HG02588 (cell line): ENCODE measurements at regions not wholly inside any gene's neighbourhood (a gene's known extent, or its start where the extent isn't known, plus 50 kb on each side); places are given as distances from the start of the nearest gene placed in this dataset.

Experiments used
- ATAC-seq: cut with Tn5 transposase; IDR thresholded peaks from one replicate; pipeline ENCODE4 v1.9.1; 2021; ENCODE audit warnings: mild to moderate bottlenecking, moderate library complexity; ENCODE audit not compliant: unreplicated experiment

- no peak for ATAC-seq
Measured at GRCh38 chr10:113434315-113434714, 118.5 kb upstream of the HABP2 start.

- no peak for ATAC-seq
Measured at GRCh38 chr10:113434950-113435349, 117.9 kb upstream of the HABP2 start.

GRCh38 chr10:113435881-113436280 lies 117.0 kb upstream of the HABP2 start:
- ATAC-seq, result no peak

- ATAC-seq, result no peak
Measured at GRCh38 chr10:113436851-113437250, 116.0 kb upstream of the HABP2 start.

- ATAC-seq, result no peak
Measured at GRCh38 chr10:113438652-113439051, 114.2 kb upstream of the HABP2 start.

GRCh38 chr10:113441220-113441619 lies 111.6 kb upstream of the HABP2 start:
- no peak for ATAC-seq

GRCh38 chr10:113441686-113442270 lies 111.1 kb upstream of the HABP2 start:
- no peak for ATAC-seq

- ATAC-seq, result no peak
Measured at GRCh38 chr10:113442336-113442735, 110.5 kb upstream of the HABP2 start.

GRCh38 chr10:113443141-113443925 lies 109.5 kb upstream of the HABP2 start:
- ATAC-seq, result no peak

- ATAC-seq, result no peak
Measured at GRCh38 chr10:113444766-113445365, 108.0 kb upstream of the HABP2 start.

GRCh38 chr10:113445736-113446135 lies 107.1 kb upstream of the HABP2 start:
- ATAC-seq, result no peak

- no peak for ATAC-seq
Measured at GRCh38 chr10:113446739-113447138, 106.1 kb upstream of the HABP2 start.

- no peak for ATAC-seq
Measured at GRCh38 chr10:113447278-113447677, 105.6 kb upstream of the HABP2 start.

- no peak for ATAC-seq
Measured at GRCh38 chr10:113449006-113449695, 103.7 kb upstream of the HABP2 start.

GRCh38 chr10:113450046-113450804 lies 102.6 kb upstream of the HABP2 start:
- no peak for ATAC-seq

GRCh38 chr10:113450906-113451305 lies 101.9 kb upstream of the HABP2 start:
- ATAC-seq, result no peak

GRCh38 chr10:113452146-113452845 lies 100.6 kb upstream of the HABP2 start:
- no peak for ATAC-seq

GRCh38 chr10:113453351-113453750 lies 99.5 kb upstream of the HABP2 start:
- ATAC-seq, result no peak

- ATAC-seq, result no peak
Measured at GRCh38 chr10:113454341-113455061, 98.4 kb upstream of the HABP2 start.

- ATAC-seq, result no peak
Measured at GRCh38 chr10:113455947-113456346, 96.9 kb upstream of the HABP2 start.
